Spleen (tissue), 11 donors: ENCODE measurements at regions not wholly inside any gene's neighbourhood (a gene's known extent, or its start where the extent isn't known, plus 50 kb on each side); places are given as distances from the start of the nearest gene placed in this dataset.

Experiments used
- DNase-seq: peaks from one replicate; pipeline ENCODE4 v3.0.0-alpha.2; 2020
- H3K27ac ChIP-seq, 8 donors: fragments of 200-600 bp; sonication (generic) in 7 of 8; 1 replicate in 4 of 8; 2 replicates in 4 of 8; pipeline versions ENCODE4 v1.5.0 to v1.8.0; 2016 to 2021; ENCODE audit warnings: inconsistent platforms in 4 of 8, mild to moderate bottlenecking in 4 of 8, moderate library complexity in 1 of 8
- H3K27me3 ChIP-seq, 7 donors: fragments of 200-600 bp; sonication (generic) in 6 of 7; replicated peaks in 1 of 7; 1 replicate in 4 of 7; 2 replicates in 3 of 7; pipeline versions ENCODE4 v1.5.0 to v1.8.0; 2016 to 2021; ENCODE audit warnings: inconsistent platforms in 3 of 7, mild to moderate bottlenecking in 1 of 7
- H3K36me3 ChIP-seq, 6 donors: fragments of 200-600 bp; sonication (generic) in 5 of 6; 1 replicate in 4 of 6; 2 replicates in 2 of 6; pipeline versions ENCODE4 v1.5.0 to v1.8.0; 2016 to 2021; ENCODE audit warnings: inconsistent platforms in 2 of 6
- H3K4me1 ChIP-seq, 6 donors: fragments of 200-600 bp; sonication (generic) in 5 of 6; 1 replicate in 3 of 6; 2 replicates in 3 of 6; pipeline versions ENCODE4 v1.5.0 to v1.8.0; 2016 to 2021; ENCODE audit warnings: inconsistent platforms in 3 of 6
- H3K4me3 ChIP-seq, 8 donors: fragments of 200-600 bp; sonication (generic) in 7 of 8; 1 replicate in 4 of 8; 2 replicates in 4 of 8; pipeline versions ENCODE4 v1.5.0 to v1.8.0; 2016 to 2021; ENCODE audit warnings: inconsistent platforms in 4 of 8, mild to moderate bottlenecking in 4 of 8, moderate library complexity in 2 of 8
- H3K9me3 ChIP-seq, 8 donors: fragments of 200-600 bp; sonication (generic) in 7 of 8; 1 replicate in 4 of 8; 2 replicates in 4 of 8; pipeline versions ENCODE4 v1.5.0 to v1.8.0; 2016 to 2021; ENCODE audit warnings: inconsistent platforms in 4 of 8
- POLR2A ChIP-seq, 3 donors: fragments of 450-650 bp; IDR thresholded peaks; one replicate each; pipeline ENCODE4 v1.5.1; 2017; ENCODE audit warnings: antibody characterized with exemption in 3 of 3, mild to moderate bottlenecking in 1 of 3
- POLR2AphosphoS5 ChIP-seq, 3 donors: sonication (generic); formaldehyde crosslinking; IDR thresholded peaks; one replicate each; pipeline ENCODE4 v1.5.1; 2017; ENCODE audit warnings: antibody characterized with exemption in 3 of 3
- WGBS, 5 donors: extraction: QIAGEN DNeasy Blood & Tissue Kit in 3 of 5; methylation state at CpG; one replicate each; pipeline versions ENCODE4 v1.1.5 to v1.1.7; 2013 to 2018; 5-methylcytosine and 5-hydroxymethylcytosine counted together
- intact Hi-C: fragments of 100-400 bp; cut with DNase I; formaldehyde crosslinking; loops from one replicate; pipeline ENCODE4 v1.15.0; 2023; ENCODE audit warnings: low total_unique reads
- TF ChIP-seq, protein P1 (sequence below), 11 experiments: fragments of 200-600 bp in 7 of 11; fragments of 450-650 bp in 4 of 11; sonication (generic) in 4 of 11; IDR thresholded peaks in 8 of 11; conservative IDR thresholded peaks in 3 of 11; 1 replicate in 7 of 11; 2 replicates in 4 of 11; pipeline versions ENCODE4 v1.4.0 to v1.8.0; 2016 to 2021; ENCODE audit warnings: antibody characterized with exemption in 11 of 11, inconsistent platforms in 4 of 11, mild to moderate bottlenecking in 1 of 11
- donor health status: healthy with polysubstance abuse.
- donor health status: DM: no; HTN: no; CAD: no; lungs with moderate emphysema.
- donor health status: DM: no; HTN: no; CAD: no.
- donor health status: Bipolar disorder and iron deficiency.
- donor health status: healthy.
- donor health status: DM: no; HTN: no; CAD: no.
- donor health status: DM: yes; HTN: yes; CAD: no.

DNA sequence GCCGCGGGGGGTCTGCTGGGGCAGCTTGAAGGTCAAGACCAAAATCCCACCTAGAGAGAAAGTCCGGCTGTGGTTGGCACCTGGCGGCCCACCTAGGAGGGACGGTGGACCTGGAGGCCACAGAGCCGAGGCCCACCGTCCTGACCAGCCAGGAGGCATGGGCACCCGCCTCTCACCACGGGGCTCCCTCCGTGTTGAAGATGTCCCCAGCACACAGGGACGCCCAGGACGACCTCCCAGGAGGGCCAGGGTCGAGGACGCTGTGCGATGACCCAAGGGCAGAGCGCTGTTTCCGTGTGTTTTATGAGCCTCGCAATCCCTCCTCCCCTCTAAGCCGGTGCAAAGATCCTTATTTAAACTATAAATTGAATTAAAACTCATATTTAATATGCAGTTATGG is 131.2 kb downstream of the C16orf95 start:
- Histone ChIP-seq H3K36me3 (no peaks in the 10 kb centered on the region), H3K9me3 (peaks cover 0 to 22% (median 17%) of the 10 kb centered on the region in 8 donors), H3K27ac (no peak overlapping the region), H3K4me1 (no peaks in the 10 kb centered on the region), H3K27me3 (no peaks in the 10 kb centered on the region), H3K4me3 (no peak overlapping the region)
- TF ChIP-seq POLR2A (IDR thresholded peaks at IDR 0.05): no peak
- no peak for TF ChIP-seq POLR2AphosphoS5 (IDR thresholded peaks at IDR 0.05)
- TF ChIP-seq, protein P1, sequence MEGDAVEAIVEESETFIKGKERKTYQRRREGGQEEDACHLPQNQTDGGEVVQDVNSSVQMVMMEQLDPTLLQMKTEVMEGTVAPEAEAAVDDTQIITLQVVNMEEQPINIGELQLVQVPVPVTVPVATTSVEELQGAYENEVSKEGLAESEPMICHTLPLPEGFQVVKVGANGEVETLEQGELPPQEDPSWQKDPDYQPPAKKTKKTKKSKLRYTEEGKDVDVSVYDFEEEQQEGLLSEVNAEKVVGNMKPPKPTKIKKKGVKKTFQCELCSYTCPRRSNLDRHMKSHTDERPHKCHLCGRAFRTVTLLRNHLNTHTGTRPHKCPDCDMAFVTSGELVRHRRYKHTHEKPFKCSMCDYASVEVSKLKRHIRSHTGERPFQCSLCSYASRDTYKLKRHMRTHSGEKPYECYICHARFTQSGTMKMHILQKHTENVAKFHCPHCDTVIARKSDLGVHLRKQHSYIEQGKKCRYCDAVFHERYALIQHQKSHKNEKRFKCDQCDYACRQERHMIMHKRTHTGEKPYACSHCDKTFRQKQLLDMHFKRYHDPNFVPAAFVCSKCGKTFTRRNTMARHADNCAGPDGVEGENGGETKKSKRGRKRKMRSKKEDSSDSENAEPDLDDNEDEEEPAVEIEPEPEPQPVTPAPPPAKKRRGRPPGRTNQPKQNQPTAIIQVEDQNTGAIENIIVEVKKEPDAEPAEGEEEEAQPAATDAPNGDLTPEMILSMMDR (IDR thresholded peaks at IDR 0.05 in 8 of 11, conservative IDR thresholded peaks at IDR 0.05 in 3 of 11): no peak
- no peak for DNase-seq
- WGBS, 5 donors: 81 to 90% (median 83%) methylated on average over 13 to 19 of the region's 19 CpGs
- intact Hi-C loops: no loop called here

DNA sequence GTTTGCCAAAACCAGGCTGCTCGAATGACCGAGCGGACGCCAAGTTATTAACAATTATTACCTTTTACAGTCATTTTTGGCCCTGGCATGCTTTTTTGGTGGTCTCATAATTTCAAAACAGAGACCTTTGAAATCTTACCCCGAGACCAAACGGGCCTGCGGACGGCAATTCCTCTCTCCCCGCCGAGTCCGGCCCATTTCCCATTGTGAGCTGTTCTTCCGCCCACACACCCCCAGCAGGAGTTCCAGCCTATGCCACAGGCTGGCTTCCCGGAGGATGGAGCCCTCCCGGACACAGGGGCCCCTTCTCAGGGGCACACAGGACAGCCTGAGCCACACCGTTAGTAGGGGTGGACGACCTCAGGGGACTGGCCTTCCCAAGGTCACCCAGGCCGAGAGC is 130.7 kb downstream of the C16orf95 start:
- H3K4me1 ChIP-seq: no peaks in the 10 kb centered on the region
- WGBS, 5 donors: 68 to 89% (median 69%) methylated on average over 15 to 17 of the region's 17 CpGs
- H3K27me3 ChIP-seq: no peaks in the 10 kb centered on the region
- intact Hi-C loops: no loop called here
- peaks cover 0 to 26% (median 18%) of the 10 kb centered on the region in 8 donors for H3K9me3 ChIP-seq
- TF ChIP-seq, protein P1 (IDR thresholded peaks at IDR 0.05 in 8 of 11, conservative IDR thresholded peaks at IDR 0.05 in 3 of 11): no peak
- TF ChIP-seq POLR2AphosphoS5 (IDR thresholded peaks at IDR 0.05) (no peak), POLR2A (IDR thresholded peaks at IDR 0.05) (no peak)
- H3K27ac ChIP-seq: no peak overlapping the region
- no peak overlapping the region for H3K4me3 ChIP-seq
- no peak for DNase-seq
- no peaks in the 10 kb centered on the region for H3K36me3 ChIP-seq

DNA sequence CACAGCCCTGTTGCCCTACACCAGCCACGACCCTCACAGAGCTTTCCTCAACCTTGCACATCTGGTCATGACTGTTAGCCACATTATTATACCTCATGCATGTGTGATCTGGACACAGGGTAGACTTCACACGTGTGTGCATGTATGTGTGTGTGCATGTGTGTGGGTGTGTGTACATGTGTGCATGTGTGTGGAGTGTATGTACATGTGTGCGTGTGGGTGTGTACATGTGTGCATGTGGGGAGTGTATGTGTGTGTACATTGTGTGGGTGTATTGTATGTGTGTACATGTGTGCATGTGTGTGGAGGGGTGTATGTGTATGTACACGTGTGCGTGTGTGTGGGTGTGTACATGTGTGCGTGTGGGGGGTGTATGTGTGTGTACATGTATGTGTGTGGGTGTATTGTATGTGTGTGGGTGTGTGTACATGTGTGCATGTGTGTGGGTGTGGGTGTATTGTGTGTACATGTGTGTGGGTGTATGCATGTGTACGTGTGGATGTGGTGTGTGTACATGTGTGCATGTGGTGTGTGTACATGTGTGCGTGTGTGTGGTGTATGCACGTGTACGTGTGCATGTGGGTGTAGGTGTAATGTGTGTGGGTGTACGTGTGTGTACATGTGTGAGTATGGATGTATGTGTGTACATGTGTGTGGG is 130.2 kb downstream of the C16orf95 start:
- Histone ChIP-seq H3K27ac (no peak overlapping the region), H3K4me1 (no peaks in the 10 kb centered on the region), H3K36me3 (no peaks in the 10 kb centered on the region), H3K4me3 (no peak overlapping the region), H3K9me3 (peaks cover 0 to 26% (median 18%) of the 10 kb centered on the region in 8 donors), H3K27me3 (no peaks in the 10 kb centered on the region)
- no peak for DNase-seq
- intact Hi-C loops: no loop called here
- 69 to 77% (median 75%) methylated on average over 11 of the region's 11 CpGs for WGBS, 5 donors
- TF ChIP-seq POLR2A (IDR thresholded peaks at IDR 0.05) (no peak), POLR2AphosphoS5 (IDR thresholded peaks at IDR 0.05) (no peak)
- TF ChIP-seq, protein P1 (IDR thresholded peaks at IDR 0.05 in 8 of 11, conservative IDR thresholded peaks at IDR 0.05 in 3 of 11): no peak

DNA sequence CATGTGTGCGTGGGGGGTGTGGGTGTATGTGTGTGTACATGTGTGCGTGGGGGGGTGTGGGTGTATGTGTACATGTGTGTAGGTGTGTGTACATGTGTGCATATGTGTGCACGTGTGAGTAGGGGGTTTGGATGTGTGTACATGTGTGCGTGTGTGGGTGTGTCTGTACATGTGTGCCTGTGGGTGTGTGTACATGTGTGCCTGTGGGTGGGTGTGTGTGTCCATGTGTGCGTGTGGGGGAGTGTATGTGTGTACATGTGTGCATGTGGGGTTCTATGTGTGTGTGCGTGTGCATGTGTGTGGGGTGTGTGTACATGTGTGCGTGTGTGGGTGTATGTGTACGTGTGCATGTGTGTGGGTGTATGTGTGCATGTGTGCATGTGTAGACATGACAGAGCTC is 129.1 kb downstream of the C16orf95 start:
- Histone ChIP-seq H3K36me3 (no peaks in the 10 kb centered on the region), H3K27ac (no peak overlapping the region), H3K4me1 (no peaks in the 10 kb centered on the region), H3K27me3 (no peaks in the 10 kb centered on the region), H3K4me3 (no peak overlapping the region), H3K9me3 (peaks cover 0 to 26% (median 18%) of the 10 kb centered on the region in 8 donors)
- WGBS, 5 donors: 86 to 98% (median 94%) methylated on average over 8 of the region's 8 CpGs
- DNase-seq: no peak
- intact Hi-C loops: no loop called here
- TF ChIP-seq POLR2A (IDR thresholded peaks at IDR 0.05) (no peak), POLR2AphosphoS5 (IDR thresholded peaks at IDR 0.05) (no peak)
- TF ChIP-seq, protein P1 (IDR thresholded peaks at IDR 0.05 in 8 of 11, conservative IDR thresholded peaks at IDR 0.05 in 3 of 11): no peak
